Natural killer cell treated with Interleukin-12 subunit alpha and Interleukin-12 subunit beta and Interleukin-15 and Interleukin-18, amount 100 ng/mL, for 72 hours (primary cell): ENCODE measurements at regions not wholly inside any gene's neighbourhood (a gene's known extent, or its start where the extent isn't known, plus 50 kb on each side); places are given as distances from the start of the nearest gene placed in this dataset.

Experiments used
- ATAC-seq, 2 donors: fragments of 150-1000 bp; cut with Tn5 transposase in 1 of 2; sonication (Bioruptor Pico), chemical (Tn5 transposase) in 1 of 2; 2 replicates each; pipeline ENCODE4 v1.10.0; 2021
- DNase-seq: peaks from one replicate; pipeline ENCODE4 v3.0.0; 2022; ENCODE audit warnings: low spot score
- H3K27ac Mint-ChIP-seq, 2 donors: 1 replicate in 1 of 2; 2 replicates in 1 of 2; pipeline ENCODE4 v1.8.0; 2022; ENCODE audit warnings: mixed read lengths in 2 of 2, mild to moderate bottlenecking in 1 of 2, moderate library complexity in 1 of 2
- H3K27me3 Mint-ChIP-seq, 2 donors: 1 replicate in 1 of 2; 2 replicates in 1 of 2; pipeline ENCODE4 v1.8.0; 2022; ENCODE audit warnings: mixed read lengths in 2 of 2
- H3K36me3 Mint-ChIP-seq: one replicate; pipeline ENCODE4 v1.8.0; 2022; ENCODE audit warnings: mixed read lengths
- H3K4me1 Mint-ChIP-seq, 2 donors: 1 replicate in 1 of 2; 2 replicates in 1 of 2; pipeline ENCODE4 v1.8.0; 2022; ENCODE audit warnings: low read depth in 2 of 2, mixed read lengths in 2 of 2, mild to moderate bottlenecking in 1 of 2
- H3K4me3 Mint-ChIP-seq: one replicate; pipeline ENCODE4 v1.8.0; 2022; ENCODE audit warnings: mixed read lengths
- H3K9me3 Mint-ChIP-seq: 2 replicates; pipeline ENCODE4 v1.8.0; 2022; ENCODE audit warnings: mixed read lengths

GRCh38 chr20:24718277-24718676 lies 230.8 kb upstream of the CST7 start:
- no peak for DNase-seq
- no peaks in the 10 kb centered on the region for H3K4me1 Mint-ChIP-seq

GRCh38 chr20:24718696-24719095 lies 230.4 kb upstream of the CST7 start:
- Mint-ChIP-seq H3K27me3 (peaks cover 28 to 40% of the 10 kb centered on the region in 2 donors), H3K27ac (no peak overlapping the region)

More at GRCh38 chr20:24718277-24718676, 230.8 kb upstream of the CST7 start:
- peaks cover 28 to 40% of the 10 kb centered on the region in 2 donors for H3K27me3 Mint-ChIP-seq
- H3K9me3 Mint-ChIP-seq = no peaks in the 10 kb centered on the region
- H3K36me3 Mint-ChIP-seq = no peaks in the 10 kb centered on the region
- no peak for ATAC-seq
- no peak overlapping the region for H3K27ac Mint-ChIP-seq
- no peak overlapping the region for H3K4me3 Mint-ChIP-seq

GRCh38 chr20:24720957-24721356 lies 228.1 kb upstream of the CST7 start:
- Mint-ChIP-seq H3K9me3 (no peaks in the 10 kb centered on the region), H3K27me3 (peaks cover 31 to 36% of the 10 kb centered on the region in 2 donors), H3K36me3 (no peaks in the 10 kb centered on the region), H3K4me3 (no peak overlapping the region), H3K27ac (no peak overlapping the region), H3K4me1 (peaks cover 5 to 6% of the 10 kb centered on the region in 2 donors)
- DNase-seq (no peak), ATAC-seq (no peak)

More at GRCh38 chr20:24718696-24719095, 230.4 kb upstream of the CST7 start:
- DNase-seq (no peak), ATAC-seq (no peak)
- H3K36me3 Mint-ChIP-seq = no peaks in the 10 kb centered on the region
- no peaks in the 10 kb centered on the region for H3K9me3 Mint-ChIP-seq
- no peak overlapping the region for H3K4me3 Mint-ChIP-seq
- H3K4me1 Mint-ChIP-seq = peaks cover 3% of the 10 kb centered on the region in 2 donors

GRCh38 chr20:24721891-24722568 lies 227.0 kb upstream of the CST7 start:
- H3K4me3 Mint-ChIP-seq = no peak overlapping the region
- no peak overlapping the region for H3K27ac Mint-ChIP-seq
- no peaks in the 10 kb centered on the region for H3K9me3 Mint-ChIP-seq
- H3K27me3 Mint-ChIP-seq = peaks cover 28 to 34% of the 10 kb centered on the region in 2 donors
- H3K36me3 Mint-ChIP-seq = no peaks in the 10 kb centered on the region
- DNase-seq = no peak
- peaks cover 5 to 6% of the 10 kb centered on the region in 2 donors for H3K4me1 Mint-ChIP-seq
- ATAC-seq = no peak

GRCh38 chr20:24722586-24722985 lies 226.5 kb upstream of the CST7 start:
- H3K36me3 Mint-ChIP-seq = no peaks in the 10 kb centered on the region
- no peak for DNase-seq
- H3K9me3 Mint-ChIP-seq = no peaks in the 10 kb centered on the region
- peaks cover 5 to 6% of the 10 kb centered on the region in 2 donors for H3K4me1 Mint-ChIP-seq
- no peak overlapping the region for H3K27ac Mint-ChIP-seq
- no peak overlapping the region for H3K4me3 Mint-ChIP-seq
- ATAC-seq = no peak
- H3K27me3 Mint-ChIP-seq = peaks cover 23 to 29% of the 10 kb centered on the region in 2 donors

GRCh38 chr20:24723186-24723585 lies 225.9 kb upstream of the CST7 start:
- Mint-ChIP-seq H3K4me1 (peaks cover 5 to 6% of the 10 kb centered on the region in 2 donors), H3K36me3 (no peaks in the 10 kb centered on the region), H3K9me3 (no peaks in the 10 kb centered on the region), H3K27ac (no peak overlapping the region), H3K4me3 (no peak overlapping the region), H3K27me3 (peaks cover 18 to 23% of the 10 kb centered on the region in 2 donors)
- DNase-seq (no peak), ATAC-seq (no peak)

GRCh38 chr20:24723647-24724352 lies 225.3 kb upstream of the CST7 start:
- H3K36me3 Mint-ChIP-seq = no peaks in the 10 kb centered on the region
- H3K27me3 Mint-ChIP-seq = peaks cover 14 to 16% of the 10 kb centered on the region in 2 donors
- peaks cover 5 to 6% of the 10 kb centered on the region in 2 donors for H3K4me1 Mint-ChIP-seq
- H3K4me3 Mint-ChIP-seq = no peak overlapping the region
- no peak for DNase-seq
- no peak for ATAC-seq
- H3K27ac Mint-ChIP-seq = no peak overlapping the region
- no peaks in the 10 kb centered on the region for H3K9me3 Mint-ChIP-seq

- Mint-ChIP-seq H3K27me3 (peaks cover 9 to 11% of the 10 kb centered on the region in 2 donors), H3K27ac (no peak overlapping the region), H3K36me3 (no peaks in the 10 kb centered on the region), H3K9me3 (no peaks in the 10 kb centered on the region), H3K4me3 (no peak overlapping the region), H3K4me1 (peaks cover 5 to 6% of the 10 kb centered on the region in 2 donors)
- DNase-seq = no peak
- ATAC-seq = no peak
Measured at GRCh38 chr20:24724982-24725533, 224.0 kb upstream of the CST7 start.

- DNase-seq = no peak
- no peaks in the 10 kb centered on the region for H3K9me3 Mint-ChIP-seq
- H3K27me3 Mint-ChIP-seq = peaks cover 6 to 11% of the 10 kb centered on the region in 2 donors
- H3K27ac Mint-ChIP-seq = no peak overlapping the region
- H3K36me3 Mint-ChIP-seq = no peaks in the 10 kb centered on the region
- no peak overlapping the region for H3K4me3 Mint-ChIP-seq
- no peak for ATAC-seq
- peaks cover 5 to 6% of the 10 kb centered on the region in 2 donors for H3K4me1 Mint-ChIP-seq
Measured at GRCh38 chr20:24727795-24728194, 221.3 kb upstream of the CST7 start.

- ATAC-seq (peak in 1 of 2 donors; percentile 2), DNase-seq (no peak)
- Mint-ChIP-seq H3K27ac (no peak overlapping the region), H3K27me3 (no peaks in the 10 kb centered on the region), H3K4me3 (no peak overlapping the region), H3K4me1 (no peaks in the 10 kb centered on the region), H3K9me3 (no peaks in the 10 kb centered on the region), H3K36me3 (no peaks in the 10 kb centered on the region)
Measured at GRCh38 chr20:24729896-24730605, 219.0 kb upstream of the CST7 start.

GRCh38 chr20:24730750-24731149 lies 218.3 kb upstream of the CST7 start:
- no peaks in the 10 kb centered on the region for H3K36me3 Mint-ChIP-seq
- no peaks in the 10 kb centered on the region for H3K9me3 Mint-ChIP-seq
- no peak for ATAC-seq
- no peaks in the 10 kb centered on the region for H3K4me1 Mint-ChIP-seq
- no peak overlapping the region for H3K27ac Mint-ChIP-seq
- H3K27me3 Mint-ChIP-seq = no peaks in the 10 kb centered on the region
- no peak overlapping the region for H3K4me3 Mint-ChIP-seq
- no peak for DNase-seq

GRCh38 chr20:24731312-24731711 lies 217.8 kb upstream of the CST7 start:
- Mint-ChIP-seq H3K27ac (no peak overlapping the region), H3K4me1 (no peaks in the 10 kb centered on the region), H3K4me3 (no peak overlapping the region), H3K9me3 (no peaks in the 10 kb centered on the region), H3K36me3 (no peaks in the 10 kb centered on the region), H3K27me3 (no peaks in the 10 kb centered on the region)
- ATAC-seq = no peak
- DNase-seq = no peak

GRCh38 chr20:24732076-24732475 lies 217.0 kb upstream of the CST7 start:
- DNase-seq = no peak
- Mint-ChIP-seq H3K4me1 (no peaks in the 10 kb centered on the region), H3K9me3 (no peaks in the 10 kb centered on the region), H3K27ac (no peak overlapping the region), H3K4me3 (no peak overlapping the region), H3K36me3 (no peaks in the 10 kb centered on the region), H3K27me3 (no peaks in the 10 kb centered on the region)
- ATAC-seq = no peak

- no peaks in the 10 kb centered on the region for H3K9me3 Mint-ChIP-seq
- H3K27me3 Mint-ChIP-seq = no peaks in the 10 kb centered on the region
- no peaks in the 10 kb centered on the region for H3K4me1 Mint-ChIP-seq
- H3K4me3 Mint-ChIP-seq = no peak overlapping the region
- no peaks in the 10 kb centered on the region for H3K36me3 Mint-ChIP-seq
- H3K27ac Mint-ChIP-seq = no peak overlapping the region
- DNase-seq (no peak), ATAC-seq (no peak)
Measured at GRCh38 chr20:24732599-24732998, 216.5 kb upstream of the CST7 start.
